ENCODE measurements at regions not wholly inside any gene's neighbourhood (a gene's known extent, or its start where the extent isn't known, plus 50 kb on each side); places are given as distances from the start of the nearest gene placed in this dataset.
"Not testable (repeated sequence)": the region's sequence is repeated elsewhere in the genome, so short reads cannot be mapped to it uniquely, and the experiment has no call there.

DNA sequence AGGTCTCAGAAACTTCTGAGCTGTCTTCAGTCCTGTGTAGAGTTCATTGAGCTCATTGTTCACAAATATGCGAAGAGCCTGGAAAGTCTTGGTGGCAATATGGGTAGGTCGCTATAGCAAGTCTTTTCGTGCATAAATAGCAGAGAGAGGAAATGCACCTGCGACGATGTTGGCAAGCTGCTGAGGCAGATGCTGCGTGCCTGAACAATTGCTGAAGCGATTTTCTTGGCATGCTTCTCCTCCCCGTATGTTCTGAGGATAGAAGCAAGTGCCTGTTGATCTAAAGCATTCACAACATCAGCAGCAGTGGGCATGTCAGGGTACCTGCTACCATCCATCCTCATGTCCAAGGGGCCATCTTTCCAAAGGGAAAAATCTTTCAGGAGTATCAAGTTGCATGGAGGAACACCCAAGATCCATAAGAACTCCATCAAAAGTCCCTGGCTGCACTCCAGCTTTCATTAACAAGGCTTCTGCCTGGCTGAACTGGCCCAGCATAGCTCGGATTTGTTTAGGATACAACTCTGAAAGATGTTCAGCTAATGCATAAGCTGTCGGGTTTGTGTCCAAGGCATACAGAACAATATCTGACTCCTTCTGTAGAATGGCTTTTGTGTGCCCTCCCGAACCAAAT is 133.1 kb upstream of the LRIG3 start:
- H3K4me1 ChIP-seq (ENCODE audit: control insufficient read depth, insufficient read depth, low read length); H3K36me3 ChIP-seq (ENCODE audit: control insufficient read depth, insufficient read depth, low read length); H3K4me3 ChIP-seq (ENCODE audit: low read depth, low read length); H3K27ac ChIP-seq (ENCODE audit: low read depth, low read length); H3K9me3 ChIP-seq (ENCODE audit: control insufficient read depth, insufficient read depth, low read depth, low read length); H3K27me3 ChIP-seq (ENCODE audit: control insufficient read depth, insufficient read depth, low read length); H3K9ac ChIP-seq (ENCODE audit: low read length): not testable (repeated sequence)

- Histone ChIP-seq H3K4me3 (ENCODE audit: low read depth, low read length) (no peak overlapping the region), H3K36me3 (ENCODE audit: control insufficient read depth, insufficient read depth, low read length) (no peaks in the 10 kb centered on the region), H3K27ac (ENCODE audit: low read depth, low read length) (no peak overlapping the region), H3K4me1 (ENCODE audit: control insufficient read depth, insufficient read depth, low read length) (peaks cover 9% of the 10 kb centered on the region), H3K27me3 (ENCODE audit: control insufficient read depth, insufficient read depth, low read length) (no peaks in the 10 kb centered on the region), H3K9me3 (ENCODE audit: control insufficient read depth, insufficient read depth, low read depth, low read length) (no peaks in the 10 kb centered on the region), H3K9ac (ENCODE audit: low read length) (no peak overlapping the region)
Measured at GRCh38 chr12:59046763-59047534, 126.6 kb upstream of the LRIG3 start.

DNA sequence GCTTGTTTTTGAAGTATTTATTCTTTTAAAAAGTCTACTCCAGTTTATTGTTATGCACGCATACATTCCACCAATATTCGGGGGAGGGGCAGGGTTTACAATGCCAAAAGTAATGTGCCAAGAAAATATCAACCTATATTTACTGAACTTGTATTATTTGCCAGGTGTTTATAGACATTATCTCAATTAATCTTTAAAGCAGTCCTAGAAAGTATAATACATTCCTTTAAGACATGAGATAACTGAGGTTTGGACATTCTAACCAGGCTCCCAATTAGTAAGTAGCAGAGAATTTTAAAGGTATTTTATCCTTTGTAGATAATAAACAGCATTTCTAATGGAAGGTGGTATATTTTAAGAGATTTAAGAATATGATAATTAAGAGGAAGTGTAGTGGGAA is 124.5 kb upstream of the LRIG3 start:
- Histone ChIP-seq H3K27ac (ENCODE audit: low read depth, low read length) (no peak overlapping the region), H3K27me3 (ENCODE audit: control insufficient read depth, insufficient read depth, low read length) (no peaks in the 10 kb centered on the region), H3K36me3 (ENCODE audit: control insufficient read depth, insufficient read depth, low read length) (no peaks in the 10 kb centered on the region), H3K9me3 (ENCODE audit: control insufficient read depth, insufficient read depth, low read depth, low read length) (no peaks in the 10 kb centered on the region), H3K9ac (ENCODE audit: low read length) (no peak overlapping the region), H3K4me3 (ENCODE audit: low read depth, low read length) (no peak overlapping the region), H3K4me1 (ENCODE audit: control insufficient read depth, insufficient read depth, low read length) (peaks cover 20% of the 10 kb centered on the region)

DNA sequence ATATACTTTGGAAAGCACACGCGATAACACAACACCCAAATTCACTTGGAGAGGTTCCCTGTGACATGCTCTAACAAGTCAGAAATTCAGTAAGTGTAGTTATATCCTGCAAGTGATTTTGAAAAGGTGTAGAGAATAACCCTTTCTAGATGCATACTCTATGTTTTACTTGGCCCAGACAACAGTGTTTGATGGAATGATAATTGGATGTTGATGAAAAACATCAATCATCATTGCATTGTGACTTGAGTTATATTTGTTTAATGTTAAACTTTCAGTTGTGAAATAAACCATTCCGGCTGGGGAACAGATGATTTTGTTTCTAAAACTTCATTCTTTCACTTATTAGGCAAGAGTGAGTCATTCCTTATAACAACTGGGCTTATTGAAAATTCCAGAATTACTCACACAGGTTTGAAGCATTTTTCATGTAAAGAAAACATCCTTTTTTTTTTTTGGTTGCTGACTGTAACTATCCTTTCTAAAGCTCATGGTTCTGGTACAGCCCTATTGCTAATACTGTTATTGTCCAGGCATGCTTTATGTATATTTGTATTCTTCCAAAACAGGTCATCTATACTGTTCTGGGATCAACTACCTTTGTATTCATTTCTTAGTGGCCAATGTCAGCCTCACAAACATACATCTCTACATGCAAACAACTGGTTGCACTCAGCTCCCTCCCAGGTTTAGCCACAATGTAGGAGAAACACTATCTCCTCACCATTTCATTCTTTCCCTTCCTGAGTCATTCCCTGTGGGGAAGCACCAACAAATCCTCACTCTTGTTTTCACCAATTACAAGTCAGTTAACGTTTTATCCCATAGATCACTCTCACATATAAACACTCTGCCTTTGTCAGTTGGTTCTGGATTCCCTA is 121.2 kb upstream of the LRIG3 start:
- H3K27ac ChIP-seq (ENCODE audit: low read depth, low read length): no peak overlapping the region
- H3K4me3 ChIP-seq (ENCODE audit: low read depth, low read length): no peak overlapping the region
- H3K4me1 ChIP-seq (ENCODE audit: control insufficient read depth, insufficient read depth, low read length): peaks cover 20% of the 10 kb centered on the region

DNA sequence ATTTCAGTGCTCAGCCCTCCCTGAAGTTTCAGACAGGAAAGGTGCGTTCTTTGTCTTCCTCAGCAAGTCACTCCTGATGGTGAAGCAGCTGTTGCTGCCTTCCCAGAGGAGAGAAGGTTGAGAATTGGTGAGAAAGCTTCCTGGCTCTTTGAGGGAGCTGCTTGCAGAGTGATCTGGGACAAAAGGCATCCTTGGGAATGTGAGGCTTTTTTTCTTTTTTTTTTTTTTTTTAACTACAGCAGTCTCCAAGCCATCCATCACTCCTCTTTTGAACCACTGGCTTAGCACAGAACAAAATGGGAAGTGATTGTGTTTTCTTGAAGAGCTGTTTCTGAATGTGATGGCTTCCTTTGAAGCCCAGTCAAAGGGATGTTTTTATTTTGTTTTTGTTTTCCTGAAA is 120.4 kb upstream of the LRIG3 start:
- Histone ChIP-seq H3K27me3 (ENCODE audit: control insufficient read depth, insufficient read depth, low read length) (no peaks in the 10 kb centered on the region), H3K27ac (ENCODE audit: low read depth, low read length) (no peak overlapping the region), H3K4me1 (ENCODE audit: control insufficient read depth, insufficient read depth, low read length) (peaks cover 20% of the 10 kb centered on the region), H3K9me3 (ENCODE audit: control insufficient read depth, insufficient read depth, low read depth, low read length) (no peaks in the 10 kb centered on the region), H3K4me3 (ENCODE audit: low read depth, low read length) (no peak overlapping the region), H3K9ac (ENCODE audit: low read length) (no peak overlapping the region), H3K36me3 (ENCODE audit: control insufficient read depth, insufficient read depth, low read length) (no peaks in the 10 kb centered on the region)

More for the DNA sequence above, 121.2 kb upstream of the LRIG3 start:
- Histone ChIP-seq H3K9me3 (ENCODE audit: control insufficient read depth, insufficient read depth, low read depth, low read length) (no peaks in the 10 kb centered on the region), H3K36me3 (ENCODE audit: control insufficient read depth, insufficient read depth, low read length) (no peaks in the 10 kb centered on the region), H3K27me3 (ENCODE audit: control insufficient read depth, insufficient read depth, low read length) (no peaks in the 10 kb centered on the region), H3K9ac (ENCODE audit: low read length) (no peak overlapping the region)

- Histone ChIP-seq H3K4me3 (ENCODE audit: low read depth, low read length) (no peak overlapping the region), H3K9ac (ENCODE audit: low read length) (no peak overlapping the region), H3K9me3 (ENCODE audit: control insufficient read depth, insufficient read depth, low read depth, low read length) (no peaks in the 10 kb centered on the region), H3K27me3 (ENCODE audit: control insufficient read depth, insufficient read depth, low read length) (no peaks in the 10 kb centered on the region), H3K4me1 (ENCODE audit: control insufficient read depth, insufficient read depth, low read length) (peaks cover 16% of the 10 kb centered on the region), H3K27ac (ENCODE audit: low read depth, low read length) (no peak overlapping the region), H3K36me3 (ENCODE audit: control insufficient read depth, insufficient read depth, low read length) (no peaks in the 10 kb centered on the region)
Measured at GRCh38 chr12:59040043-59040442, 119.7 kb upstream of the LRIG3 start.

DNA sequence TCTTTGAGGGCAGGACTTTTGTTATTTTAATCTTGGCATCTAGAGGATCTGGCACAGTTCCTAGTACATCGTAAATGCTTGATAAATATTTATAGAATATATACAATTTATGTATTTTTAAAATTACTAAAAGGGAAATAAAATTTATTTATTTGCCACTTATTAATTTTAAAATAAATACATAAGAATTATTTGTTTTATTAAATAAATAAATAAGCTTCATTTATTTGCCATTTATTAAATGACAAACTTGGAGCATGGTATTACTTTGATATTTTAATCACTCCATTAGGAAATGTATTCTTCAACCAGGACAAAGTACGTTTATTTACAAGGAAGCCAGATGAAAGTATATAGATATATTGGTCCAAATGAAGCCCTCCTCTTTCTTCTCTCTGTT is 118.7 kb upstream of the LRIG3 start:
- Histone ChIP-seq H3K27ac (ENCODE audit: low read depth, low read length) (no peak overlapping the region), H3K27me3 (ENCODE audit: control insufficient read depth, insufficient read depth, low read length) (no peaks in the 10 kb centered on the region), H3K4me3 (ENCODE audit: low read depth, low read length) (no peak overlapping the region), H3K9ac (ENCODE audit: low read length) (no peak overlapping the region), H3K4me1 (ENCODE audit: control insufficient read depth, insufficient read depth, low read length) (peaks cover 11% of the 10 kb centered on the region; the same call in 1 of the 2 replicates), H3K36me3 (ENCODE audit: control insufficient read depth, insufficient read depth, low read length) (no peaks in the 10 kb centered on the region), H3K9me3 (ENCODE audit: control insufficient read depth, insufficient read depth, low read depth, low read length) (no peaks in the 10 kb centered on the region)

DNA sequence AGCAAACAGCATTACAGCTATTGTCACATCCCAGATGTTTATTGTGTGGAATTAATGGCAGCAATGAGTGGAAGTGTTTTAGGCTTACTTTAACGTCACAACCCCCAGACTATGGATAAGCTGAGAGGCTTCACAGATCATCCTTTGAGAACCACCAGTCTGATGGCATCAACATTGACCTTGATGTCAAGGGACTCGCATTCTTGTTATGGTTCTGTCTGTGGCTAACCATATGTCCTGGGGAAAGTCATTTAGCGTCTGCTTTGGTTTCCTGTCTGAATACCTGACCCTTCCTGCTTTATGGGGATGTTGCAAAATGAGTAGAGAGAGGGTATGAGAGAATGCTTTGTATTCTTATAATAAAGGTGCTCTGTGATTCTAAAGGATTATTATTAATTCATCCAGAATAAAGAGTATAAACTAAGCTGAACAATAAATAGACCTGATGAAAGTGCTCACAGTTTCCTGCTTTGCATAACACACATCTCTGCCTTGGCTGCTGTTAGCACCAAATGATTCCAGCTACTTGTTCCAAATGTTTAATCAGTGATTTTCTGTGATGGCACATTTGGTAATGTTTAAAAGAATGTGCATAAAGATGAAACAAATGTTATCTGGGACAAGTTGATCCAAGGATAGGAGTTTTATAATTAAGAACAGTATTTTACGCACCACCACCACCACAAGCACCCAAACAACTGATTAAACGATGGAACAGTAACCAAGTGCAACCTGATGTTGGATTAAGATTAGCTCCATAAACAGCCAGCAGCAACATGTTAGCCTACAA is 116.9 kb upstream of the LRIG3 start:
- Histone ChIP-seq H3K27ac (ENCODE audit: low read depth, low read length) (no peak overlapping the region), H3K4me3 (ENCODE audit: low read depth, low read length) (no peak overlapping the region), H3K9ac (ENCODE audit: low read length) (no peak overlapping the region), H3K4me1 (ENCODE audit: control insufficient read depth, insufficient read depth, low read length) (peaks cover 11% of the 10 kb centered on the region; the same call in 1 of the 2 replicates), H3K36me3 (ENCODE audit: control insufficient read depth, insufficient read depth, low read length) (no peaks in the 10 kb centered on the region), H3K27me3 (ENCODE audit: control insufficient read depth, insufficient read depth, low read length) (no peaks in the 10 kb centered on the region), H3K9me3 (ENCODE audit: control insufficient read depth, insufficient read depth, low read depth, low read length) (no peaks in the 10 kb centered on the region)

DNA sequence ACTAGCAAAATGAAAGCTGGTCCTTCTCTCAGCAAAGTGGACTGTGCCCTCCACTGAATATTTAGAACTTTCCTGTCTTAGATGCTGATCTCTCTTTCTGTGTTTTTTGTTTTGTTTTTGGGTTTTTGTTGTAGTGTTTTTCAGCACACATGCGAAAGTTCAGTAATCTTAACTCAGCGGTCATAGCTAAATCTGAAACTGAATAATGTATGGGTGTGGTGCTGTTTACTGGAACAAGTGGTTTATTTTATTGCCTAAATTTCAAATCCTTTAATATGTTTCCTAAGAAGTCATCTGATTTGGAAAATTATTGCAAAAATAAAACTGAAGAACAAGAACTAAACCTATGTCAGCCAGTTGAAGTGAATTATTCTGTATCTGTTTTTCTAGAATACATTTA is 116.0 kb upstream of the LRIG3 start:
- H3K27ac ChIP-seq (ENCODE audit: low read depth, low read length): no peak overlapping the region
- H3K4me3 ChIP-seq (ENCODE audit: low read depth, low read length): no peak overlapping the region
- no peak overlapping the region for H3K9ac ChIP-seq (ENCODE audit: low read length)
- peaks cover 7% of the 10 kb centered on the region; the same call in 1 of the 2 replicates for H3K4me1 ChIP-seq (ENCODE audit: control insufficient read depth, insufficient read depth, low read length)
- H3K27me3 ChIP-seq (ENCODE audit: control insufficient read depth, insufficient read depth, low read length): no peaks in the 10 kb centered on the region
- H3K9me3 ChIP-seq (ENCODE audit: control insufficient read depth, insufficient read depth, low read depth, low read length): no peaks in the 10 kb centered on the region
- H3K36me3 ChIP-seq (ENCODE audit: control insufficient read depth, insufficient read depth, low read length): no peaks in the 10 kb centered on the region

- H3K27me3 ChIP-seq (ENCODE audit: control insufficient read depth, insufficient read depth, low read length): no peaks in the 10 kb centered on the region
- H3K9ac ChIP-seq (ENCODE audit: low read length): no peak overlapping the region
- H3K36me3 ChIP-seq (ENCODE audit: control insufficient read depth, insufficient read depth, low read length): no peaks in the 10 kb centered on the region
- H3K4me1 ChIP-seq (ENCODE audit: control insufficient read depth, insufficient read depth, low read length): no peaks in the 10 kb centered on the region
- no peak overlapping the region for H3K27ac ChIP-seq (ENCODE audit: low read depth, low read length)
- H3K4me3 ChIP-seq (ENCODE audit: low read depth, low read length): no peak overlapping the region
- H3K9me3 ChIP-seq (ENCODE audit: control insufficient read depth, insufficient read depth, low read depth, low read length): no peaks in the 10 kb centered on the region
Measured at GRCh38 chr12:59031313-59031712, 111.0 kb upstream of the LRIG3 start.
